ENCODE measurements at regions not wholly inside any gene's neighbourhood (a gene's known extent, or its start where the extent isn't known, plus 50 kb on each side); places are given as distances from the start of the nearest gene placed in this dataset.

DNA sequence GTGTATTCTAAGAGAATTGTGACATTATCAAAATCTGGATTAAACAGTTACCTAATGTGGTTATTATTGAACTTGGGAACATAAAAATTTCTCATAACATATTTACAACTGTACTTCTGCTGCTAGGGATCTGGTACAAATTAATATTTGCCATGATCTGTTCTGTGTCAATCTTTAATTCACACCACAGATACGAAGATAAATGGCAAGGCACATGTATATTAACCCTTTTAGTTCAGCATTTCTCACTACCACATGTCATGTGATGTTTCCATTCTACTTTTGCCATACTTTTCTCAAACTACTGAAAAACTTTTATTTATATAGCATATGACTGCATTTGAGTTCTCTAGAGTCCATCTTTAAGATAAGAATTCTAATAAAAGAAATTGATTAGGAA, 295.3 kb upstream of the DDX18 start:
- 12% methylated on average over 1 of the region's 1 CpG for WGBS
- H3K36me3 ChIP-seq: no peaks in the 10 kb centered on the region
- intact Hi-C loops (cut with DNase I): no loop called here
- H3K9me3 ChIP-seq: no peaks in the 10 kb centered on the region
- H3K27me3 ChIP-seq (replicated peaks; ENCODE audit: insufficient read depth): no peaks in the 10 kb centered on the region
- TF ChIP-seq POLR2A (IDR thresholded peaks at IDR 0.05): no peak
- TF ChIP-seq, protein P1, sequence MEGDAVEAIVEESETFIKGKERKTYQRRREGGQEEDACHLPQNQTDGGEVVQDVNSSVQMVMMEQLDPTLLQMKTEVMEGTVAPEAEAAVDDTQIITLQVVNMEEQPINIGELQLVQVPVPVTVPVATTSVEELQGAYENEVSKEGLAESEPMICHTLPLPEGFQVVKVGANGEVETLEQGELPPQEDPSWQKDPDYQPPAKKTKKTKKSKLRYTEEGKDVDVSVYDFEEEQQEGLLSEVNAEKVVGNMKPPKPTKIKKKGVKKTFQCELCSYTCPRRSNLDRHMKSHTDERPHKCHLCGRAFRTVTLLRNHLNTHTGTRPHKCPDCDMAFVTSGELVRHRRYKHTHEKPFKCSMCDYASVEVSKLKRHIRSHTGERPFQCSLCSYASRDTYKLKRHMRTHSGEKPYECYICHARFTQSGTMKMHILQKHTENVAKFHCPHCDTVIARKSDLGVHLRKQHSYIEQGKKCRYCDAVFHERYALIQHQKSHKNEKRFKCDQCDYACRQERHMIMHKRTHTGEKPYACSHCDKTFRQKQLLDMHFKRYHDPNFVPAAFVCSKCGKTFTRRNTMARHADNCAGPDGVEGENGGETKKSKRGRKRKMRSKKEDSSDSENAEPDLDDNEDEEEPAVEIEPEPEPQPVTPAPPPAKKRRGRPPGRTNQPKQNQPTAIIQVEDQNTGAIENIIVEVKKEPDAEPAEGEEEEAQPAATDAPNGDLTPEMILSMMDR (IDR thresholded peaks at IDR 0.05): no peak
- no peak for TF ChIP-seq POLR2AphosphoS5 (IDR thresholded peaks at IDR 0.05)
- no peaks in the 10 kb centered on the region for H3K4me1 ChIP-seq (replicated peaks)
- DNase-seq (ENCODE audit: low spot score): no peak
- H3K4me3 ChIP-seq: no peak overlapping the region
- H3K27ac ChIP-seq: no peak overlapping the region

DNA sequence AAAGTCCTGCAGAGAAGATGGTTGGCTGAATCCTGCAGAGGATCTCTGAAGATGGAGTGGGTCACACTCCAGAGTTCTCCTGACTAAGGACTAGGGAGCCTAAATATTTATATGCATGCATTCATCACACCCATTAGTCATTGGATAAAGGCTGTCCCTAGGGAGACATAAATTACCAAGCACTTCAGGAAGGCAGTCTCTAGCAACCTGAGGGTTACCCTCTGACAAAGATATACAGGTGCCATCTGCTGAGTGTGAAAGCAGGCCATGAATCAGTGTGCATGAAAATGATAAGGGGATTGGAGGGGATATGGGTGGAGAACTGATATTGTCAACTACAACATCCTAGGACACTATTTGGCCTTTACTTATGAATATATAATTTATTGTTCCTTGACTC, 294.8 kb upstream of the DDX18 start:
- DNase-seq (ENCODE audit: low spot score): no peak
- no peaks in the 10 kb centered on the region for H3K4me1 ChIP-seq (replicated peaks)
- no peak overlapping the region for H3K4me3 ChIP-seq
- H3K27me3 ChIP-seq (replicated peaks; ENCODE audit: insufficient read depth): no peaks in the 10 kb centered on the region
- no peak overlapping the region for H3K27ac ChIP-seq
- TF ChIP-seq POLR2A (IDR thresholded peaks at IDR 0.05) (no peak), POLR2AphosphoS5 (IDR thresholded peaks at IDR 0.05) (no peak)
- TF ChIP-seq, protein P1 (IDR thresholded peaks at IDR 0.05): no peak
- H3K9me3 ChIP-seq: no peaks in the 10 kb centered on the region
- intact Hi-C loops (cut with DNase I): no loop called here
- H3K36me3 ChIP-seq: no peaks in the 10 kb centered on the region

DNA sequence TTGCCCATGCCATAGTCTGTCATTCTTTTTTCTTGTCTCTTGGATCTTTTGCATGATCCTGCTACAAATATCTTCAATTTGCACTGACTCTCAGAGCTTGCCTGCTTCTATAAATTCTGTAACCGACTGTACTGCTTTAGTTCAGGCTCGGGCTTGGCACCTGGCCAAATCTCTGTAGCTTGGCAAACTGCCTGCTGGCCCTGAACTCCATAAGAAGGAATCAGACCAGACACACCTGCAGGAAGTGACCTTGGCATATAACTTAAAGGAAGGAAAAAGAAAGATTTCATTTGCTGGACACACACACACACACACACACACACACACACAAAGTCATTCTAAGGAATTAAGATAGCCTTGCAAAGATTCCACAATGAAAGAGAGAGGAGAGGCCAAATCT, 291.2 kb upstream of the DDX18 start:
- H3K9me3 ChIP-seq: no peaks in the 10 kb centered on the region
- H3K27ac ChIP-seq: no peak overlapping the region
- H3K4me3 ChIP-seq: no peak overlapping the region
- WGBS: 0% methylated on average over 2 of the region's 2 CpGs
- DNase-seq (ENCODE audit: low spot score): peak; percentile 15
- intact Hi-C loops (cut with DNase I): no loop called here
- H3K36me3 ChIP-seq: no peaks in the 10 kb centered on the region
- H3K4me1 ChIP-seq (replicated peaks): no peaks in the 10 kb centered on the region
- H3K27me3 ChIP-seq (replicated peaks; ENCODE audit: insufficient read depth): no peaks in the 10 kb centered on the region
- TF ChIP-seq, protein P1 (IDR thresholded peaks at IDR 0.05): no peak
- no peak for TF ChIP-seq POLR2AphosphoS5 (IDR thresholded peaks at IDR 0.05)
- no peak for TF ChIP-seq POLR2A (IDR thresholded peaks at IDR 0.05)

DNA sequence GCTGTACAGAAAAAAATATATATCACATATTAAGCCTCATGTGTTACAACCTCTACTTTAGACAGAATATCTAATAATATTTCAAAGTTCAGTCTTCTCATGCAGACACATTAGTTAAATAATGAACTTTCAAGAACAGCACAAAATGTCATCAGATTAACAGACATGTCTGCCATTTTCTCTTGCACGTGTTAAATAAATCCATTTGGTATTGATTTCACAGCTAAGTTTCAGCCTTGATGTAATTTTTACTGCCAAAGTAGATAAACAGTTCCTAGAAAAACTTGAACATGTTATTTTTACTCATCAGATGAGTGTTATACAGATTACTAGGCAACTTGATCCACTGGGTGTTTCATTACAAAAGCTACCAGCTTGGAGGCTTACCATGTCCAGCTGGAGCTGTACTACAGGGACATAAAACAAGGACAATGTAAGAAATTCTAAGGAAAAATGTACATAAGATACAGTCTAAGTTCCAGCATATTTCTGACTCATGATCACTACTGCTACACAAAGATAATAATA, 290.7 kb upstream of the DDX18 start:
- Histone ChIP-seq H3K9me3 (no peaks in the 10 kb centered on the region), H3K27ac (no peak overlapping the region), H3K4me3 (no peak overlapping the region), H3K27me3 (replicated peaks; ENCODE audit: insufficient read depth) (no peaks in the 10 kb centered on the region), H3K36me3 (no peaks in the 10 kb centered on the region), H3K4me1 (replicated peaks) (no peaks in the 10 kb centered on the region)
- no peak for TF ChIP-seq POLR2AphosphoS5 (IDR thresholded peaks at IDR 0.05)
- TF ChIP-seq, protein P1 (IDR thresholded peaks at IDR 0.05): no peak
- no peak for TF ChIP-seq POLR2A (IDR thresholded peaks at IDR 0.05)
- 18% methylated on average over 1 of the region's 1 CpG for WGBS
- intact Hi-C loops (cut with DNase I): no loop called here
- DNase-seq (ENCODE audit: low spot score): no peak

DNA sequence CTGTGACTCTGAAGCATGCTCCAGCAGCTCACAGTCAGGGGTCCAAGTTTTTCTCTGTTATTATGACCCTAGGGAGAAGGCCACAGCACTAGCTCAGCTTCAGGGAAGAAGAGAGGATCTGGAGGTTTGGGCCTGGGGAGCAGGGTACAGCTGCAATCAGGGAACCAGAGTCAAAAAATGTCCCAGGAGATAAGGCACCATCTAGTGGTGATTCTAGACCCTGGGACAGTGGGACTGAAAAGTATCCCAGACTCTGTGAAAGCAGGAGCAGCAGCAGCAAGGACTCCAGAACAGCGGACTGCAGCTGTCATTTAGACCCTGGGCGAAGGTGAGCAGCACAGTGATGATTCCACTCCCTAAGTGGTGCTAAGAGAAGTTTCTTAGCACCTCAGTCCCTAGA, 278.4 kb upstream of the DDX18 start:
- Histone ChIP-seq H3K4me1 (replicated peaks) (no peaks in the 10 kb centered on the region), H3K4me3 (no peak overlapping the region), H3K36me3 (no peaks in the 10 kb centered on the region), H3K27ac (no peak overlapping the region), H3K9me3 (no peaks in the 10 kb centered on the region), H3K27me3 (replicated peaks; ENCODE audit: insufficient read depth) (no peaks in the 10 kb centered on the region)
- TF ChIP-seq POLR2AphosphoS5 (IDR thresholded peaks at IDR 0.05) (no peak), POLR2A (IDR thresholded peaks at IDR 0.05) (no peak)
- TF ChIP-seq, protein P1 (IDR thresholded peaks at IDR 0.05): no peak
- DNase-seq (ENCODE audit: low spot score): no peak
- WGBS: 33% methylated on average over 2 of the region's 2 CpGs
- intact Hi-C loops (cut with DNase I): no loop called here
